KMS-11 (cell line): ENCODE measurements at regions not wholly inside any gene's neighbourhood (a gene's known extent, or its start where the extent isn't known, plus 50 kb on each side); places are given as distances from the start of the nearest gene placed in this dataset.
A peak's percentile ranks its signal among the peaks of the same experiment; 100 is the strongest.

Experiments
- H2AFZ ChIP-seq: fragments of 200-600 bp; sonication (generic); 2 replicates; pipeline ENCODE4 v1.6.1; 2016; ENCODE audit warnings: antibody characterized with exemption, mixed run types, low read depth
- H3K27ac ChIP-seq: fragments of 200-600 bp; sonication (generic); 2 replicates; pipeline ENCODE4 v1.6.1; 2016; ENCODE audit warnings: mild to moderate bottlenecking, mixed run types
- H3K27me3 ChIP-seq: fragments of 200-600 bp; sonication (generic); 2 replicates; pipeline ENCODE4 v1.6.1; 2017; ENCODE audit warnings: mild to moderate bottlenecking, low read depth, mixed run types, moderate library complexity; ENCODE audit not compliant: insufficient read depth
- H3K36me3 ChIP-seq: fragments of 200-600 bp; sonication (generic); 2 replicates; pipeline ENCODE4 v1.6.1; 2017; ENCODE audit warnings: mild to moderate bottlenecking, mixed run types; ENCODE audit not compliant: insufficient read depth
- H3K4me1 ChIP-seq: fragments of 200-600 bp; sonication (generic); 2 replicates; pipeline ENCODE4 v1.6.1; 2016; ENCODE audit warnings: mild to moderate bottlenecking, low read depth, mixed run types; ENCODE audit not compliant: poor library complexity, severe bottlenecking
- H3K4me2 ChIP-seq: fragments of 200-600 bp; sonication (generic); 2 replicates; pipeline ENCODE4 v1.7.0; 2016; ENCODE audit warnings: mild to moderate bottlenecking, mixed run types
- H3K4me3 ChIP-seq: fragments of 200-600 bp; sonication (generic); IDR thresholded peaks from 2 replicates; pipeline ENCODE4 v1.6.1; 2017; ENCODE audit warnings: low read depth, low read length, mixed read lengths; ENCODE audit not compliant: insufficient read depth
- H3K79me2 ChIP-seq: fragments of 200-600 bp; sonication (generic); 2 replicates; pipeline ENCODE4 v1.6.1; 2016; ENCODE audit warnings: low read depth, mixed run types; ENCODE audit not compliant: insufficient read depth
- H3K9ac ChIP-seq: fragments of 200-600 bp; sonication (generic); 2 replicates; pipeline ENCODE4 v1.6.1; 2016; ENCODE audit warnings: mild to moderate bottlenecking, mixed run types
- H4K20me1 ChIP-seq: fragments of 200-600 bp; sonication (generic); 2 replicates; pipeline ENCODE4 v1.6.1; 2016; ENCODE audit warnings: mild to moderate bottlenecking, mixed run types; ENCODE audit not compliant: insufficient read depth
- TF ChIP-seq, protein P1 (sequence below): fragments of 200-600 bp; sonication (generic); conservative IDR thresholded peaks from 2 replicates; pipeline ENCODE4 v1.6.1; 2017; ENCODE audit warnings: low read depth, mild to moderate bottlenecking, antibody characterized with exemption, low read length, moderate library complexity, mixed read lengths

DNA sequence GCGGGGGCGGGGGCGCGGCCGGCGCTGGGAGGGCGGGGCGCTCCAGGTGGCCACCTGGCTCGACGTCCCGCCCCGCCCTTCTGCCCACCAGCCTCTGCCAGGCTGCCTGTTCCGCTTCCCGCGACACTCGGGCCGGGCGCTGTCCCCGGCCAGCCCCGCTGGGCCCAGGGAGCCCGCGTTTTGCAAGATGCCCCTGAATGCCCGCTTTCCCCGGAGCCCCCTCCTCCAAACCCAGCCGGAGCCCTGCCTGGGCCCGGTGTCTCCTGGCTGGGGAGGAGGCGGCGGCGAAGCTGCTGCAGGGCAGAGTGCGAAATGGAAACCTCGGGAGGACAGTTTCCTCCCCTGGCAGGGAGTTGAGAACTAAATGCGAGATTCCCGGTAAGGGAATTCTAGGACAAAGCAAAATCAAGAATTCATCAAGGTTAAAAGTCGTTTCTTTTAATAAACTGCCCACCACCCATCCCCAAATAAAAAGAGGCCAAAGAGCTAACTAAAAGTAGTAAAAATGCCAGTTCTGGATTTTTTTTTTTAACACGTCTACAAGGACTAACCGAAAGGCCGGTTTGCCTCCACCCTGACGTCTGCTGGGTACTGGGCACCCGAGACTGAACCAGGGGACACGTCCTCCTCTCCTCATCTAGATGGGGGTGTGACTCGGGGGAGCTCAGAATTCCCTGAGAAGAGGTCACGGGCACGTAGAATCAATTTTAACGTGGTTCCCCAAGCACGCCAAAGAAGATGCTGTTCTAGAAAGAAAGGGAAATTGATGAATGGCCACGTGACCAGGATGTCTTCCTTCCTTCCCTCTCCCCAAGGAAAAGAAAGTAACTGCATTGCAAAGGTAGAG is 200.4 kb upstream of the NFE2L3 start:
- peaks cover 60% of the 10 kb centered on the region for H3K4me1 ChIP-seq
- peak overlapping the region; percentile 80 for H3K27ac ChIP-seq
- no peaks in the 10 kb centered on the region for H4K20me1 ChIP-seq
- peaks cover 39% of the 10 kb centered on the region for H3K79me2 ChIP-seq
- peak overlapping the region; percentile 70 for H2AFZ ChIP-seq
- no peaks in the 10 kb centered on the region for H3K36me3 ChIP-seq
- peak overlapping the region; percentile 34 for H3K4me3 ChIP-seq
- TF ChIP-seq, protein P1, sequence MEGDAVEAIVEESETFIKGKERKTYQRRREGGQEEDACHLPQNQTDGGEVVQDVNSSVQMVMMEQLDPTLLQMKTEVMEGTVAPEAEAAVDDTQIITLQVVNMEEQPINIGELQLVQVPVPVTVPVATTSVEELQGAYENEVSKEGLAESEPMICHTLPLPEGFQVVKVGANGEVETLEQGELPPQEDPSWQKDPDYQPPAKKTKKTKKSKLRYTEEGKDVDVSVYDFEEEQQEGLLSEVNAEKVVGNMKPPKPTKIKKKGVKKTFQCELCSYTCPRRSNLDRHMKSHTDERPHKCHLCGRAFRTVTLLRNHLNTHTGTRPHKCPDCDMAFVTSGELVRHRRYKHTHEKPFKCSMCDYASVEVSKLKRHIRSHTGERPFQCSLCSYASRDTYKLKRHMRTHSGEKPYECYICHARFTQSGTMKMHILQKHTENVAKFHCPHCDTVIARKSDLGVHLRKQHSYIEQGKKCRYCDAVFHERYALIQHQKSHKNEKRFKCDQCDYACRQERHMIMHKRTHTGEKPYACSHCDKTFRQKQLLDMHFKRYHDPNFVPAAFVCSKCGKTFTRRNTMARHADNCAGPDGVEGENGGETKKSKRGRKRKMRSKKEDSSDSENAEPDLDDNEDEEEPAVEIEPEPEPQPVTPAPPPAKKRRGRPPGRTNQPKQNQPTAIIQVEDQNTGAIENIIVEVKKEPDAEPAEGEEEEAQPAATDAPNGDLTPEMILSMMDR, result no peak
- H3K9ac ChIP-seq, result peak overlapping the region; percentile 75
- no peaks in the 10 kb centered on the region for H3K27me3 ChIP-seq
- H3K4me2 ChIP-seq, result peak overlapping the region; percentile 98

DNA sequence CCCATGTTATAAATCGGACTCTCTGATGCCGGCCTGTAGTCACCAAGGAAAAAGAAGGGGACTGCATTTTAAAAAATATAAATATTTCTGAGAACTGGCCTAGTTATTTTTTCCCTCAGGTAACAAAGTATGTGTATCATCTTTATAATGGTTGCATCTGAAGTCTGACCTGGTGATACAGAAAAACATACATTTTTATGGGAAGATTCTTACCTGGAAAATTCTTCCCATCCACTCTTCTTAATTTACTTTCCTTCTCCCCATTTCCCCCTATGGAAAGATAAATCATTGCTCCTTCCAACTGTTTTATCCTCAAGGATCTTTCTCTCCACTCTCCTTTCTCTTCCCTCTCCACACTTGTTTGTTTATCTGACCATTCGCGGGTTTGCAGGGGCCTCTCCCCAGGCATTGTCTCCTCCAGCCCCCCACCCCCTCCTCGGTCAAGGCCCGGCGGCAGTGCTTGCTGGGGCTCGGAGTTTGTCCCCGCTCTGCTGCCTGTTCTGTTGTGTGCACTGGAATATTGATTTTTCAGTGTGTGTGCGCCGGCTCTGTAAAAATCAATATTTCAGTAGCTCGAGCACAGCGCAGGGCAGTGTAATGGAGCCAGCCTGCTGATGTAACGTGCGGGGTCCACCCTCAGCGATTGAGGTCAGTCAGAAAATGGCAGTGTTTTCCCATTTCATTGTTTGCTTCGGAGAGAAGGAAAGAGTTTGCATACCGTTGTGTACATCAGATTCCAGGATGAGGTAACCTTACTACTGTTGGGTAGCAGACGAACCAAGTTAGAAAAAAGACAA is 199.5 kb upstream of the NFE2L3 start:
- Histone ChIP-seq H4K20me1 (no peaks in the 10 kb centered on the region), H3K4me1 (peaks cover 52% of the 10 kb centered on the region), H3K9ac (peak overlapping the region; percentile 75), H2AFZ (peak overlapping the region; percentile 70), H3K4me3 (no peak overlapping the region), H3K27ac (peak overlapping the region; percentile 80; the same call in 1 of the 2 replicates), H3K36me3 (no peaks in the 10 kb centered on the region), H3K4me2 (peak overlapping the region; percentile 98), H3K79me2 (peaks cover 31% of the 10 kb centered on the region), H3K27me3 (no peaks in the 10 kb centered on the region)
- TF ChIP-seq, protein P1, result no peak

DNA sequence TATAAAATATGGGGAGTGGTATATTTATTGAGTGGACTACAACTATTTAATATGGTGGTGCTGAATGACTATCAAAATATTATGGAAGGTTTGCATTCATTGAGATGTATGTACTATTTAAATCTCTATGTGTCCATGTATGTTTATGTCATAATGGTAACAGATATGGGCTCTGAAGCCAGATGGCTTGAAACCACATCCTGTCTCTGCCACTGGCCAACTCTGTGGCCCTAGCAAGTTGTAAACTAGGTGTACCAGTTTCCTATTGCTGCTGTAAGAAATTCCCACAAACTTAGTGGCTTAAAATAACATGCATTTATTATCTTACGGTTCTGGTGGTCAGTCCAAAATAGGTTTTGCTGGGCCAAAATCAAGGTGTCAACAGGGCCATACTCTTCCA is 198.1 kb upstream of the NFE2L3 start:
- Histone ChIP-seq H3K4me2 (peak overlapping the region; percentile 42), H3K79me2 (peaks cover 21% of the 10 kb centered on the region), H3K27me3 (no peaks in the 10 kb centered on the region), H3K27ac (no peak overlapping the region), H3K36me3 (no peaks in the 10 kb centered on the region), H3K9ac (no peak overlapping the region), H3K4me1 (peaks cover 38% of the 10 kb centered on the region), H4K20me1 (no peaks in the 10 kb centered on the region), H2AFZ (no peak overlapping the region), H3K4me3 (no peak overlapping the region)
- TF ChIP-seq, protein P1, result no peak

DNA sequence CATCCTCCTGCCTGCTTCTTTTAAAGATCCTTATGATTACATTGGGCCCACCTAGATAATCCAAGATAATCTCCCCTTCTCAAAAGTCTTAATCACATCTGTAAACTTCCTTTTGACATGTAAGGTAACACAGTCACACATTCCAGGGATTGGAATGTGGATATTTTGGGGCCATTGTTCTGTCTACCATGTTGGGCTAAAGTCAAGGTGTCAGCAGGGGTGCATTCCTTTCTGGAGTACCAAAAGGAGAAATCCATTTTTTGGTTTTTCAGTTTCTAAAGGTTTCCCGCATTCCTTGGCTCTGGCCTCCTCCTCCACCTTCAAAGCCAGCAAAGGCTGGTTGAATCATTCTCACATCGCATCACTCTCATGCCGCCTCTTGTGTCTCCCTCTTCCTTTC is 197.6 kb upstream of the NFE2L3 start:
- Histone ChIP-seq H3K27me3 (no peaks in the 10 kb centered on the region), H3K4me2 (no peak overlapping the region; the same call in 1 of the 2 replicates), H3K27ac (no peak overlapping the region), H3K9ac (no peak overlapping the region), H3K4me1 (peaks cover 32% of the 10 kb centered on the region), H3K4me3 (no peak overlapping the region), H3K79me2 (peaks cover 16% of the 10 kb centered on the region), H2AFZ (no peak overlapping the region), H3K36me3 (no peaks in the 10 kb centered on the region), H4K20me1 (no peaks in the 10 kb centered on the region)
- TF ChIP-seq, protein P1, result no peak
